ENCODE measurements at regions not wholly inside any gene's neighbourhood (a gene's known extent, or its start where the extent isn't known, plus 50 kb on each side); places are given as distances from the start of the nearest gene placed in this dataset.
"Not testable (repeated sequence)": the region's sequence is repeated elsewhere in the genome, so short reads cannot be mapped to it uniquely, and the experiment has no call there.

GRCh38 chr2:150267651-150268415 is 219.6 kb downstream of the RND3 start:
- no peak for DNase-seq (ENCODE audit: low read depth)

GRCh38 chr2:150266931-150267330 is 220.5 kb downstream of the RND3 start:
- no peak for DNase-seq (ENCODE audit: low read depth)

DNA sequence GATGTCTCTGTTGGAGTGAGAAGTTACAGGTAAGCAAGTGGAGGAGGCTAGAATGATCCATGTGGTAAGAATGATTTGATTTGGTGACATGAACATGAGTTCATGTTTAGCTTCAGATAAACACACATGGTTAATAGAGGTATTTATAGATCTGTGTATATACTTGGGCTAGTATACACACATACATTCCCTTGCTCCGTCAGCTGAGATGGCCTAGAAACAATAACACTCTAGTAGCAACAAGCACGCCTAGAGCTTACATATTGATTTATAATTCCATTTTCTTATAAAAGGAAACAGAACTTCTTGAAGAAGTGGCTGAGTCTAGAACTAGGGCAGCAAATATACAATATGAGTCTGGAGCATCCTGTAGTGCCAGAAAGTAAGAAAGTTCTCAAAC is 223.0 kb downstream of the RND3 start:
- DNase-seq (ENCODE audit: low read depth): no peak

DNA sequence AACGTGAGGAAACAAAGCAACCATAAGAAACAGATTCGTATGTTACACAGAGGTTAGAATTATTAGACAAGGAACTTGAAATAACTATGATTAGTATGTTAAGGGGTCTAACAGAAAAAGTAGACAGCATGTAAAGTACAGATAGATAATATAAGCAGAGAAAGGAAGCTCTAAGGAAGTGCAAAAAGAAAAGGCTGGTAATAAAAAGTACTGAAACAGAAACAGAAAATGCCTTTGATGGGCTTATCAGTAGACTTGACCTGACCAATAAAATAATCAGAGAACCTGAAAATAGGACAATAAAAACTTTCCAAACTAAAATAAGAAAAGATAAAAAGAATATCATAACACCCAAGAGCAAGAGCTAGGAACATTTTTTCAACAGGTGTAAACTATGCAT is 225.8 kb downstream of the RND3 start:
- no peak for DNase-seq (ENCODE audit: low read depth)

DNA sequence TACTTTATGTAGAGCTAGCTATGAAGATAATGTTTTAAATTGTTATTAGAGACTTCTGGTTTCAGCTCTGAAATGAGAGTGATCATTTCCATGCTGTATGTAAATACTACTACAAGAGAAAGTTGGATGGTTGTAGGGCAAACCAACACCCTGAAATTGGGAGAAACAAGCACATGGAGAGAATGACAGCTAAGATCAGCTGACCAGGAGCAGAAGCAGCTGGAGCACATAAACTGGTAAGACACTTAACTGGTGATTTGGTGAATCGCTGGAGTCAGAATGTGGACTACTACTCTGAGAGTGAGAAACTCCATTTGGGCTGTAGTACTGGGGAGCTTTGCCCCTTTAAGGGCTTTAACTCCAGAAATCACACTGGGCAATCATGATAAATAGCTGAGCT is 226.8 kb downstream of the RND3 start:
- no peak for DNase-seq (ENCODE audit: low read depth)

GRCh38 chr2:150259746-150260145 is 227.7 kb downstream of the RND3 start:
- DNase-seq (ENCODE audit: low read depth): no peak

DNA sequence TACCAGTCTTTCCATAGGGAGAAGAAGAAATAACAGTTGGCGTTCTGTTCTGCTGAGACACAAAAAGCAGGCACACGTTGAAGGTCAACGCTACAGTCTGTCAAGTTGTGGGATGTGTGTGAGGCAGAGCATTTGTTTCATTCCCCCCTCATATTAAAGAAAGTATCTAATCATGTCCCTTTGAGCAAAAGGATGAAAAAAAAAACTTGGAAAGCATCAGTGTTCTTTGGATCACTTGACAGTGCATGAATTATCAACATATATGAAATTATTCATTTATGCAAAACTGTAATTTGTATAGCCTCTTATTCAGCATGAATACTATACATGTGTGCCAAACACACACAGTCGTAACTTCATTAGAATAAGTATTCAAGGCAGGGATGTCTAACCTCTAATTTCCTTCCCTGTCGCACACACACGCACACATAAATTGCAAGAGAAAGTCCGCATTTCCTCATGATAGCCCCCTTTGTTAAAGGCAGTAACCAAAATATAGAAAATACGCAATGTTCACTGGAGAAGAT is 228.6 kb downstream of the RND3 start:
- DNase-seq (ENCODE audit: low read depth): no peak

DNA sequence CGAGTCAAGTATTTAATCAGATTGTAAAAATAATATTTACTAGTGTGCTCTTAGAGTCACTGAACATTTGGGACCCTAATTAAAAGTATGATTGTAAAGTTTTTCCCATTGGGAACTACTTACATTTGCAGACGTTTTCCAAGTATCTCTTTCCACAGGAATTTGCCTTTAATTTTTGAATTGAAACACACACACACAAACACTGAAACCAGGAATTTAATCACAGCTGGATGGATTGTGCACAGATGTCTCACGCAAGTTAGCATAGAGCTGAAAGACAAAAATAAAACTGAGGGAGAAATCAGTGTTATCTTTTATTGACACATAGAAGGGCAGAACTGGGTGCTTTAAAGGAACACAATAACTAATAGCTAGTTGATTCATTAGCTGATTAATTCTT is 230.7 kb downstream of the RND3 start:
- DNase-seq (ENCODE audit: low read depth): no peak

GRCh38 chr2:150255528-150255927 is 231.9 kb downstream of the RND3 start:
- peak; percentile 28 for DNase-seq (ENCODE audit: low read depth)

DNA sequence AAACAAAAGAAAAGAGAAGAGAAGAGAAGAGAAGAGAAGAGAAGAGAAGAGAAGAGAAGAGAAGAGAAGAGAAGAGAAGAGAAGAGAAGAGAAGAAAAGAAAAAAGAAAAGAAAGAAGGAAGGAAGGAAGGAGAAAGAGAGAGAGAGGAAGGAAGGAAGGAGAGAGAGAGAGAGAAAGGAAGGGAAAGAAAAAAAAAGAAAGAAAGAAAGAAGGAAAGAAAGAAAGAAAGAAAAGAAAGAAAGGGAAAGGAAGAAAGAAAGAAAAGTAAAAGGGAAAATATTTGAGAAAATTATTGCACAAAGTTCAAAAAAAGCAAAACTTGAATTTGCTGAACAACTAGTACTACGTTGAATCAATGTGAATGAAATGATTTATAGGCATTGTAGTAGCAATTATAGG is 237.7 kb downstream of the RND3 start:
- not testable (repeated sequence) for DNase-seq (ENCODE audit: low read depth)

GRCh38 chr2:150247481-150247880 is 240.0 kb downstream of the RND3 start:
- no peak for DNase-seq (ENCODE audit: low read depth)

- peak; percentile 78 for DNase-seq (ENCODE audit: low read depth)
Measured at GRCh38 chr2:150234787-150235446, 252.6 kb downstream of the RND3 start.

DNA sequence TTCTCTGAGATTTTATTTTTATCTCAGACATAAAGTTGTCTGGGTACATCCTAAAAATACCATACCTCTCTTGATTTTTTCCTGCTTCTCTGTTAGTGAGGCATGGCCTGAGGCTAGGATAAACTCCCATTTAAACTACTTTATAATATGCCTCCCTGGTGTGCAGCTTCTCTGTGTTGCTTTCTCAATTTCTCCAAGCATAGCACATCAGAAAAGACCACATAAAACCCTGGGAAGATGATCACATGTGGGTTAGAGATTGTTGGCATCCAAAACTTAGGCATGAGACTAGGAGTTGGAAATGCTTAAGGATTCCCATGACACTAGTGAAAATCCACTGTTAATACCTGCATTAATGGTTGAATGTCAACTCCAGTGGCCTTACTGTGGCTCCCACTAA is 254.6 kb downstream of the RND3 start:
- no peak for DNase-seq (ENCODE audit: low read depth)

DNA sequence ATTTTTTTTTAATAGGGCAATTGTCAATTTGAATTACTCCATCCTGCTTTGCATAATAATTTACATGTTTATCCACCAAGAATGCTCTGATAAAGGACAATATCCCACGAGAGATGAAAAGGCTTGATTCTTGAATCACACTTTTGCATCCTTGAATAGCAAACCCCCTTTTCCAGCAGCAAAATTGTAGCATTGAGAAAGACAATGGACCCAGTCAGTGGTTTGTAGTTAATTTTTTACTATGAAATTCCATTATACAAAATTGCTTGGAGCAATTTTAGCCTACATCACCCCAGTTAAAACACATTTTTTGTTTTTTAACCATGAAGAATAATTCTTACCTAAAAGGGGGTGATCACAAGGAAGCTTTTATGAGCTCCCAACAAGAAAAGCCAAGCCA is 255.1 kb downstream of the RND3 start:
- no peak for DNase-seq (ENCODE audit: low read depth)

DNA sequence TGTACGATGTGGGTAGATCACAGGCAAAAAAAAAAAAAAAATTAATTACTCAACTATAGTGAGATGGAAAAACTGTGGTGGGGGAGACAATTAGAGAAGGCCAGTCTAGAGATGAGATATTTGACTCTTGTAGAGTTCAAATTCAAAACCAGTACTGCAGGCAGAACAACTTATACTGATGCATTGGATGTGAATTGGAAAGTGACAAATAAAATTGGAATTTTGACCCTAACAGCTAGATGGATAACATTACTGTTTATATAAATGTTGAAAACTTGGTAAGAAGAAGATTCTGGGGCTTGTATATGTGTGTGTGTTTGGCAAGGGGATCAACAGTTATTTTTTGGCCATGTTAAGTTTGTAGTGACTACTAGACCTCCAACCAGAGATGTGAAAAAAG is 256.9 kb downstream of the RND3 start:
- no peak for DNase-seq (ENCODE audit: low read depth)

DNA sequence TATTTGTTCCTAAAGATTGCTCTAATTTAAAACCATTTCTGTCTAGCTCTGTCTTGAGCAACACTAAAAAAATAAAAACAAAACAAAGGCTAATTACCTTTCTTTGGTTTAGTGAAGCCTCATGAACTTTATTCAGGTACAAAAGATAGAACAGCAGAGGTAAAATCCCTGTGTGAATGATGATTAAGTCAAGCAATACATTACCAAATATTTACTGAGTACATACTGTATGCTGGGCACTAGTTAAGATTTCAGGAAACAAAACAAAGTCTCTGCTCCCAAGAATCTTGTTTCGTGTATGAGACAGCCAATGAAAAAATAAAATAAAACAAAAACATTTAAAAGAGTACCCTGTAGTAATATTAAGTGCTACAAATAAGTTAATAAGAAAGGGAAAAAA is 257.5 kb downstream of the RND3 start:
- no peak for DNase-seq (ENCODE audit: low read depth)

DNA sequence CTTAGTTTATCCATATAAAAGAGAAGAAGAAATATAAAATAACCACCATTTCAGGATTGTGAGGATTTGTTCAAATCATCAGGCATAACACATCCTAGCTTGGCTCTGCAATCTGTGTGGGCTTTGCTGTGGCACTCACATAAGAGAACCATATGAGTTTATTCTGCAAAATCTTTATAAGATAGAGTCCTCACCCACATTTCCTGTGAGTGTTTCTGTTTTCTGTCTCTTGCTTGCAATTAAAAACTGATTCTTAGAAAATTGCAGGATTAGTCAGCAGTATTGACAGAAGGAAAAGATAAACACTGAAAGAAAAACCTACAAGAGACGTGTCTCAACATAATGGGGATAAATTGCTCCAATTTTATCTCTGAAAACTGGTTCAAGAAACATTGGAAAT is 258.5 kb downstream of the RND3 start:
- DNase-seq (ENCODE audit: low read depth): no peak

- no peak for DNase-seq (ENCODE audit: low read depth)
Measured at GRCh38 chr2:150225030-150225429, 262.4 kb downstream of the RND3 start.

DNA sequence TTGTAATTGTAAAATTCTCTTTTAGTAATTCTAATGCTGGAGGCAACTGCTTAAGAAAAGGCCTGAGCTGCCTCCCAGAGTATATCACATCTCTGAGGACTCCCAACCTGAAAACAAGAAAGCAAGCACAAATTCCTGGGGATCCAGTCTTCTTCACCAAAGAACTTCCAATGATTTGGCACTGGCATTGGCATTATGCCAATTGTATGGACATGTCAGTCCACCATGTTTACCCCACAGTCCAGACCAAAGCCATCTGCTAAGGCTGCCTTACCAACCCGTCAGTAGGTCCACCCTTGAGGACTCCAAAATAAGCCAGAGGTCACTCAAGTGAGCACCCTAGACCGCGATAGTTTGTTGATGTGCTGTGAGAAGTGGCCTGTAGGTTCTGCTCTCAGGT is 263.1 kb downstream of the RND3 start:
- DNase-seq (ENCODE audit: low read depth): no peak

DNA sequence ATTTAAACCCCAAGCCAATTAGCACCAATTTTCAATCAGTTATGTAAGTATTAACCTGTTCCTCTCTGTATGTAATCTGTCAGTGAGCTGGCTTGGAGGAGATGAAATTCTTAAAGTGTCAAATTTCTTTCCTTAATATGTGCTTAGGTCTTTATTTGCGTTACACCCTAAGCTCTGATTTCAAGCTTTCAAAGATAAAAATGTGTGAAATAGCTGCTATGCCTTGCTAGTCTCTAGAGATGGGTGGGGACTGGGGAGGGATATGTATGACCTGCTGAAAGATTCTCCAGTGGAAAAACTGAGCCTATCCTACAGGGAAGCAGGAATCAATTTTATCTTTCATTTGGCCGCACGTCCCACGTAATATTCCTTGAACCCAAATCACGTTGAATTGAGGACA is 264.5 kb downstream of the RND3 start:
- DNase-seq (ENCODE audit: low read depth): no peak

DNA sequence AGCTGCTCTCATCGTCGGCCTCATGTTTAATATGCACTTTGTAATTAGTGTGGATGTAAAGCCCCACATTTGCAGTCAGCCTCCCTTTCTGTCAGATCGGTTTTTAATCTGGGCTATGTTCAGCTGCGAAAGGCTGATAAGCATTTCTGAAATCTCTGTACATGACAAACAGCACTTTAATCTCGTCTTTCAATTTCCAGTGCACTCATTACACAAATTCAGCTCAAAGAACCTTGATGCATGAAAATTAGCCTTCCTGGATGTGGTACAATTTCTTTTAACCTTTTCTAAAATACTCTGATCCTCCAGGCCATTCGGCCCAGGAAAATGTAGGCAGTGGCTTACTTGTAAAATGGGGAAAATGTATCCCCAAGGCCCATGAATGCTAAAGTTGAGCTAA is 265.1 kb downstream of the RND3 start:
- DNase-seq (ENCODE audit: low read depth): no peak

GRCh38 chr2:150219861-150220260 is 267.6 kb downstream of the RND3 start:
- DNase-seq (ENCODE audit: low read depth): no peak

DNA sequence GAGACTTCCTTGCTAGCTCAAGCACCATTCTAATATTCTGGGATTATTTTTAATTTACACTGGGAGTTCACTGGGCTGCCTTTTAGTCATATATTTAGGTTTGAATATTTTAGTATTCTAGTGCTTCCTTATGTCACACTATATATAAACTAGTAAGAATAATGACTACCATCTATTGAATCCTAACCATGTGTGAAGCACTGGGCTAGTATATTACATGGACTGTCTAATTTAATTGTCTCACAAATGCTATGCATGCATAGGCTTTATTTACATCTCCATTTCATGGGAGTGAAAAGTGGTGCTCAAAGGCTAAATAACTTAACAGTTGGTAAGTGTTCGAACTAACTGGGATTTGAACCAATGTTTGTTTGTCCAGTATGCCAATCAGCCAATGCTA is 272.4 kb downstream of the RND3 start:
- no peak for DNase-seq (ENCODE audit: low read depth)

- no peak for DNase-seq (ENCODE audit: low read depth)
Measured at GRCh38 chr2:150214626-150215025, 272.8 kb downstream of the RND3 start.

All from Daoy (cell line).